ENCODE measurements at regions not wholly inside any gene's neighbourhood (a gene's known extent, or its start where the extent isn't known, plus 50 kb on each side); places are given as distances from the start of the nearest gene placed in this dataset.

- H3K9me3 Mint-ChIP-seq = no peaks in the 10 kb centered on the region
- TF ChIP-seq, protein P1, sequence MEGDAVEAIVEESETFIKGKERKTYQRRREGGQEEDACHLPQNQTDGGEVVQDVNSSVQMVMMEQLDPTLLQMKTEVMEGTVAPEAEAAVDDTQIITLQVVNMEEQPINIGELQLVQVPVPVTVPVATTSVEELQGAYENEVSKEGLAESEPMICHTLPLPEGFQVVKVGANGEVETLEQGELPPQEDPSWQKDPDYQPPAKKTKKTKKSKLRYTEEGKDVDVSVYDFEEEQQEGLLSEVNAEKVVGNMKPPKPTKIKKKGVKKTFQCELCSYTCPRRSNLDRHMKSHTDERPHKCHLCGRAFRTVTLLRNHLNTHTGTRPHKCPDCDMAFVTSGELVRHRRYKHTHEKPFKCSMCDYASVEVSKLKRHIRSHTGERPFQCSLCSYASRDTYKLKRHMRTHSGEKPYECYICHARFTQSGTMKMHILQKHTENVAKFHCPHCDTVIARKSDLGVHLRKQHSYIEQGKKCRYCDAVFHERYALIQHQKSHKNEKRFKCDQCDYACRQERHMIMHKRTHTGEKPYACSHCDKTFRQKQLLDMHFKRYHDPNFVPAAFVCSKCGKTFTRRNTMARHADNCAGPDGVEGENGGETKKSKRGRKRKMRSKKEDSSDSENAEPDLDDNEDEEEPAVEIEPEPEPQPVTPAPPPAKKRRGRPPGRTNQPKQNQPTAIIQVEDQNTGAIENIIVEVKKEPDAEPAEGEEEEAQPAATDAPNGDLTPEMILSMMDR (conservative IDR thresholded peaks at IDR 0.05) = no peak
- no peak overlapping the region for H3K4me2 ChIP-seq (ENCODE audit: insufficient read depth, insufficient read length, low read length)
- H3K27ac Mint-ChIP-seq = no peak overlapping the region; a peak in 1 of 7 replicates
- H3K23ac ChIP-seq (ENCODE audit: insufficient read length, low read depth, low read length) = no peak overlapping the region
- H2BK15ac ChIP-seq (ENCODE audit: low read depth, low read length) = no peak overlapping the region
- H3K18ac ChIP-seq (ENCODE audit: insufficient read length, low read depth, low read length) = no peak overlapping the region
- no peak for DNase-seq
- no peaks in the 10 kb centered on the region for H3K4me1 Mint-ChIP-seq
- H2BK120ac ChIP-seq (ENCODE audit: low read depth, low read length, poor library complexity, severe bottlenecking) = no peak overlapping the region
- H4K20me1 ChIP-seq (ENCODE audit: control insufficient read depth, insufficient read depth, insufficient read length) = no peaks in the 10 kb centered on the region
- H2BK20ac ChIP-seq (ENCODE audit: low read depth, low read length, poor library complexity, severe bottlenecking) = no peak overlapping the region
- H4K5ac ChIP-seq (ENCODE audit: insufficient read length, low read depth, low read length) = no peak overlapping the region
- H3K9ac ChIP-seq (ENCODE audit: extremely low read depth, insufficient read length, low read length) = no peak overlapping the region
- no peak overlapping the region for H3T11ph ChIP-seq (ENCODE audit: low read length)
- no peaks in the 10 kb centered on the region for H3K9me3 ChIP-seq (ENCODE audit: control insufficient read depth, low read depth, low read length)
- no peak overlapping the region for H3K56ac ChIP-seq (ENCODE audit: insufficient read length, low read depth, low read length)
- H4K91ac ChIP-seq (ENCODE audit: insufficient read length, low read depth, low read length) = no peak overlapping the region
- no peak overlapping the region for H3K27ac ChIP-seq (ENCODE audit: insufficient read length, low read depth, low read length)
- no peak overlapping the region for H3K4me3 Mint-ChIP-seq
- H3K27me3 ChIP-seq (ENCODE audit: insufficient read depth, low read length) = no peaks in the 10 kb centered on the region
- no peak overlapping the region for H2AK5ac ChIP-seq (ENCODE audit: insufficient read length, low read length)
- H3K23me2 ChIP-seq (ENCODE audit: insufficient read length, low read depth, low read length, poor library complexity, severe bottlenecking) = no peaks in the 10 kb centered on the region
- no peaks in the 10 kb centered on the region for H3K79me2 ChIP-seq (ENCODE audit: insufficient read depth, low read length)
- WGBS (ENCODE audit: extremely low coverage, insufficient read length, low lambda C conversion rate) = 100% methylated on average over 4 of the region's 26 CpGs
- no peaks in the 10 kb centered on the region for H3K4me1 ChIP-seq (ENCODE audit: insufficient read depth, low read length)
- no peak overlapping the region for H3K4ac ChIP-seq (ENCODE audit: low read depth, low read length)
- H4K8ac ChIP-seq (replicated peaks; ENCODE audit: insufficient read length, low read depth, low read length) = no peak overlapping the region
- no peak overlapping the region for H2BK12ac ChIP-seq (ENCODE audit: insufficient read length, low read depth, low read length)
- H3K27me3 Mint-ChIP-seq (ENCODE audit: low read depth) = no peaks in the 10 kb centered on the region
- no peak overlapping the region for H2AFZ ChIP-seq (ENCODE audit: low read length)
- H3K14ac ChIP-seq (ENCODE audit: insufficient read depth, low read length) = no peak overlapping the region
- H3K36me3 Mint-ChIP-seq (ENCODE audit: insufficient read depth in 1 of 3, low read depth in 3 of 3) = peaks cover 17 to 50% (median 28%) of the 10 kb centered on the region in 3 experiments; a peak in 6 of 7 replicates
- no peak overlapping the region for H2BK5ac ChIP-seq (ENCODE audit: insufficient read length, low read length)
- H3K79me1 ChIP-seq (ENCODE audit: insufficient read depth, low read depth, low read length, poor library complexity, severe bottlenecking) = no peaks in the 10 kb centered on the region
Measured at GRCh38 chr12:124377981-124378509, 83.2 kb downstream of the RFLNA start.

Measured in H9 (cell line).